ENCODE measurements at regions not wholly inside any gene's neighbourhood (a gene's known extent, or its start where the extent isn't known, plus 50 kb on each side); places are given as distances from the start of the nearest gene placed in this dataset.
"Not testable (repeated sequence)": the region's sequence is repeated elsewhere in the genome, so short reads cannot be mapped to it uniquely, and the experiment has no call there.

GRCh38 chr2:118582058-118582457 lies 265.4 kb downstream of the EN1 start:
- Histone ChIP-seq H3K9me3 (ENCODE audit: low read length) (no peaks in the 10 kb centered on the region), H3K4me1 (ENCODE audit: insufficient read depth, low read length) (no peaks in the 10 kb centered on the region), H3K4me3 (ENCODE audit: low read depth in 1 of 2, low read length in 2 of 2) (no peak overlapping the region), H3K27ac (ENCODE audit: low read depth, low read length) (no peak overlapping the region), H3K27me3 (ENCODE audit: control insufficient read depth in 1 of 2, insufficient read depth in 2 of 2, low read length in 2 of 2) (no peaks in the 10 kb centered on the region), H3K36me3 (ENCODE audit: insufficient read depth, low read length) (no peaks in the 10 kb centered on the region), H3K9ac (ENCODE audit: low read length) (no peak overlapping the region)

- no peak overlapping the region for H3K27ac ChIP-seq (ENCODE audit: low read depth, low read length)
- no peak overlapping the region for H3K9ac ChIP-seq (ENCODE audit: low read length)
- no peaks in the 10 kb centered on the region for H3K4me1 ChIP-seq (ENCODE audit: insufficient read depth, low read length)
- no peaks in the 10 kb centered on the region for H3K27me3 ChIP-seq (ENCODE audit: control insufficient read depth in 1 of 2, insufficient read depth in 2 of 2, low read length in 2 of 2)
- no peak overlapping the region for H3K4me3 ChIP-seq (ENCODE audit: low read depth in 1 of 2, low read length in 2 of 2)
- no peaks in the 10 kb centered on the region for H3K9me3 ChIP-seq (ENCODE audit: low read length)
- no peaks in the 10 kb centered on the region for H3K36me3 ChIP-seq (ENCODE audit: insufficient read depth, low read length)
Observed at GRCh38 chr2:118580651-118581050, 266.8 kb downstream of the EN1 start.

GRCh38 chr2:118580107-118580506 lies 267.3 kb downstream of the EN1 start:
- no peaks in the 10 kb centered on the region for H3K4me1 ChIP-seq (ENCODE audit: insufficient read depth, low read length)
- no peak overlapping the region for H3K27ac ChIP-seq (ENCODE audit: low read depth, low read length)
- H3K36me3 ChIP-seq (ENCODE audit: insufficient read depth, low read length), result no peaks in the 10 kb centered on the region
- H3K9ac ChIP-seq (ENCODE audit: low read length), result no peak overlapping the region
- no peak overlapping the region for H3K4me3 ChIP-seq (ENCODE audit: low read depth in 1 of 2, low read length in 2 of 2)
- H3K27me3 ChIP-seq (ENCODE audit: control insufficient read depth in 1 of 2, insufficient read depth in 2 of 2, low read length in 2 of 2), result no peaks in the 10 kb centered on the region
- no peaks in the 10 kb centered on the region for H3K9me3 ChIP-seq (ENCODE audit: low read length)

- Histone ChIP-seq H3K4me3 (ENCODE audit: low read depth in 1 of 2, low read length in 2 of 2) (no peak overlapping the region), H3K9ac (ENCODE audit: low read length) (no peak overlapping the region), H3K27ac (ENCODE audit: low read depth, low read length) (no peak overlapping the region), H3K9me3 (ENCODE audit: low read length) (no peaks in the 10 kb centered on the region), H3K4me1 (ENCODE audit: insufficient read depth, low read length) (no peaks in the 10 kb centered on the region), H3K36me3 (ENCODE audit: insufficient read depth, low read length) (no peaks in the 10 kb centered on the region), H3K27me3 (ENCODE audit: control insufficient read depth in 1 of 2, insufficient read depth in 2 of 2, low read length in 2 of 2) (no peaks in the 10 kb centered on the region)
Observed at GRCh38 chr2:118577202-118577601, 270.2 kb downstream of the EN1 start.

GRCh38 chr2:118576109-118576855 lies 271.2 kb downstream of the EN1 start:
- Histone ChIP-seq H3K27me3 (ENCODE audit: control insufficient read depth in 1 of 2, insufficient read depth in 2 of 2, low read length in 2 of 2) (no peaks in the 10 kb centered on the region), H3K9ac (ENCODE audit: low read length) (no peak overlapping the region)

GRCh38 chr2:118572380-118572779 lies 275.1 kb downstream of the EN1 start:
- not testable (repeated sequence) for H3K4me1 ChIP-seq (ENCODE audit: insufficient read depth, low read length); H3K9ac ChIP-seq (ENCODE audit: low read length); H3K9me3 ChIP-seq (ENCODE audit: low read length)

More at GRCh38 chr2:118576109-118576855, 271.2 kb downstream of the EN1 start:
- no peaks in the 10 kb centered on the region for H3K4me1 ChIP-seq (ENCODE audit: insufficient read depth, low read length)
- no peaks in the 10 kb centered on the region for H3K9me3 ChIP-seq (ENCODE audit: low read length)
- H3K27ac ChIP-seq (ENCODE audit: low read depth, low read length), result no peak overlapping the region
- no peaks in the 10 kb centered on the region for H3K36me3 ChIP-seq (ENCODE audit: insufficient read depth, low read length)
- no peak overlapping the region for H3K4me3 ChIP-seq (ENCODE audit: low read depth in 1 of 2, low read length in 2 of 2)

GRCh38 chr2:118569876-118570535 lies 277.4 kb downstream of the EN1 start:
- H3K4me1 ChIP-seq (ENCODE audit: insufficient read depth, low read length), result peaks cover 3% of the 10 kb centered on the region
- no peaks in the 10 kb centered on the region for H3K9me3 ChIP-seq (ENCODE audit: low read length)
- no peak overlapping the region for H3K4me3 ChIP-seq (ENCODE audit: low read depth in 1 of 2, low read length in 2 of 2)
- H3K27me3 ChIP-seq (ENCODE audit: control insufficient read depth in 1 of 2, insufficient read depth in 2 of 2, low read length in 2 of 2), result no peaks in the 10 kb centered on the region
- no peak overlapping the region for H3K9ac ChIP-seq (ENCODE audit: low read length)
- no peaks in the 10 kb centered on the region for H3K36me3 ChIP-seq (ENCODE audit: insufficient read depth, low read length)
- no peak overlapping the region for H3K27ac ChIP-seq (ENCODE audit: low read depth, low read length)

More at GRCh38 chr2:118572380-118572779, 275.1 kb downstream of the EN1 start:
- not testable (repeated sequence) for H3K36me3 ChIP-seq (ENCODE audit: insufficient read depth, low read length); H3K27me3 ChIP-seq (ENCODE audit: control insufficient read depth in 1 of 2, insufficient read depth in 2 of 2, low read length in 2 of 2); H3K4me3 ChIP-seq (ENCODE audit: low read depth in 1 of 2, low read length in 2 of 2); H3K27ac ChIP-seq (ENCODE audit: low read depth, low read length)

GRCh38 chr2:118568700-118569099 lies 278.7 kb downstream of the EN1 start:
- no peaks in the 10 kb centered on the region for H3K9me3 ChIP-seq (ENCODE audit: low read length)
- H3K4me1 ChIP-seq (ENCODE audit: insufficient read depth, low read length), result peaks cover 3% of the 10 kb centered on the region
- H3K4me3 ChIP-seq (ENCODE audit: low read depth in 1 of 2, low read length in 2 of 2), result no peak overlapping the region
- no peak overlapping the region for H3K9ac ChIP-seq (ENCODE audit: low read length)
- H3K27me3 ChIP-seq (ENCODE audit: control insufficient read depth in 1 of 2, insufficient read depth in 2 of 2, low read length in 2 of 2), result no peaks in the 10 kb centered on the region
- no peaks in the 10 kb centered on the region for H3K36me3 ChIP-seq (ENCODE audit: insufficient read depth, low read length)
- H3K27ac ChIP-seq (ENCODE audit: low read depth, low read length), result no peak overlapping the region

- Histone ChIP-seq H3K27ac (ENCODE audit: low read depth, low read length) (no peak overlapping the region), H3K36me3 (ENCODE audit: insufficient read depth, low read length) (no peaks in the 10 kb centered on the region), H3K27me3 (ENCODE audit: control insufficient read depth in 1 of 2, insufficient read depth in 2 of 2, low read length in 2 of 2) (no peaks in the 10 kb centered on the region), H3K9ac (ENCODE audit: low read length) (no peak overlapping the region), H3K4me1 (ENCODE audit: insufficient read depth, low read length) (peaks cover 3% of the 10 kb centered on the region), H3K4me3 (ENCODE audit: low read depth in 1 of 2, low read length in 2 of 2) (no peak overlapping the region), H3K9me3 (ENCODE audit: low read length) (no peaks in the 10 kb centered on the region)
Observed at GRCh38 chr2:118565786-118566540, 281.5 kb downstream of the EN1 start.

- no peak overlapping the region for H3K27ac ChIP-seq (ENCODE audit: low read depth, low read length)
- H3K9me3 ChIP-seq (ENCODE audit: low read length), result no peaks in the 10 kb centered on the region
- H3K36me3 ChIP-seq (ENCODE audit: insufficient read depth, low read length), result no peaks in the 10 kb centered on the region
- H3K4me1 ChIP-seq (ENCODE audit: insufficient read depth, low read length), result peaks cover 3% of the 10 kb centered on the region
- no peaks in the 10 kb centered on the region for H3K27me3 ChIP-seq (ENCODE audit: control insufficient read depth in 1 of 2, insufficient read depth in 2 of 2, low read length in 2 of 2)
- H3K9ac ChIP-seq (ENCODE audit: low read length), result no peak overlapping the region
- no peak overlapping the region for H3K4me3 ChIP-seq (ENCODE audit: low read depth in 1 of 2, low read length in 2 of 2)
Observed at GRCh38 chr2:118565301-118565700, 282.1 kb downstream of the EN1 start.

- Histone ChIP-seq H3K27me3 (ENCODE audit: control insufficient read depth in 1 of 2, insufficient read depth in 2 of 2, low read length in 2 of 2) (no peaks in the 10 kb centered on the region), H3K36me3 (ENCODE audit: insufficient read depth, low read length) (no peaks in the 10 kb centered on the region), H3K27ac (ENCODE audit: low read depth, low read length) (no peak overlapping the region), H3K9ac (ENCODE audit: low read length) (no peak overlapping the region), H3K4me3 (ENCODE audit: low read depth in 1 of 2, low read length in 2 of 2) (no peak overlapping the region), H3K9me3 (ENCODE audit: low read length) (no peaks in the 10 kb centered on the region), H3K4me1 (ENCODE audit: insufficient read depth, low read length) (peaks cover 3% of the 10 kb centered on the region)
Observed at GRCh38 chr2:118562144-118562543, 285.3 kb downstream of the EN1 start.

Measured in muscle layer of colon (tissue), 2 donors.